SK-MEL-5 (cell line): ENCODE measurements at regions not wholly inside any gene's neighbourhood (a gene's known extent, or its start where the extent isn't known, plus 50 kb on each side); places are given as distances from the start of the nearest gene placed in this dataset.
"Not testable (repeated sequence)": the region's sequence is repeated elsewhere in the genome, so short reads cannot be mapped to it uniquely, and the experiment has no call there.

Experiments
- DNase-seq: peaks from one replicate; pipeline ENCODE4 v3.0.0-alpha.2; 2016; ENCODE audit warnings: low read depth, low spot score
- in situ Hi-C: cut with HindIII; loops from 2 replicates; pipeline ENCODE4 v1.10.0; 2016; ENCODE audit warnings: low sequenced_read_pairs, high pct_unique_total_duplicates, low pct_unique_long_range_greater_than_20kb

DNA sequence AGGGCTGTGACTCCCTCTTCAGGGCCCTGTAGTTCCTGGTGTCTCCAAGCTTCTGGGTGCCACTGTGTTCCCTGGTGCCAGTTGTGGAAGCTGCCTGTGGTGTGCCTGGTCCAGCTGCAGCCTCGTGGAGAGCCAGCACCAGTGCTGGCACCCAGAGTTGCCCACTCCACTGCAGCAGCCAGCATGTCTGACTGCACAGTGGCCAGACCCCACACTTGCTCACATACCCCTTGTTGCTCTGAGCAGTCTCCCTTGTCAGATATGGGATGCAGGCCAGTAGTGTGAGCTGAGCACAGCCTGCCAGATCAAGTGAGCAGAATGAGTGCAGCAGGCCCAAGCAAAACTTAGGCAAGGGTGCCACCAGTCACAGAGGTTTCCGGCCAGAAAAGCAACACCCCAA is 108.6 kb downstream of the ZMAT1 start:
- no peak for DNase-seq
- in situ Hi-C loops = no loop called here

DNA sequence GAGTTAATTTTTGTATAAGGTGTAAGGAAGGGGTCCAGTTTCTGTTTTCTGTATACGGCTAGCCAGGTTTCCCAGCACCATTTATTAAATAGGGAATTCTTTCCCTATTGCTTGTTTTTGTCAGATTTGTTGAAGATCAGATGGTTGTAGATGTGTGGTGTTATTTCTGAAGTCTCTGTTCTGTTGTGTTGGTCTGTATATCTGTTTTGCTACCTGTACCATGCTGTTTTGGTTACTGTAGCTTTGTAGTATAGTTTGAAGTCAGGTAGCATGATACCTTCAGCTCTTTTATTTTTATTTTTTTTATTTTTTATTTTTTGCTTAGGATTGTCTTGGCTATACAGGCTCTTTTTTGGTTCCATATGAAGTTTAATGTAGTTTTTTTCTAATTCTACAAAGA is 114.1 kb downstream of the ZMAT1 start:
- DNase-seq, in situ Hi-C loops: not testable (repeated sequence)

DNA sequence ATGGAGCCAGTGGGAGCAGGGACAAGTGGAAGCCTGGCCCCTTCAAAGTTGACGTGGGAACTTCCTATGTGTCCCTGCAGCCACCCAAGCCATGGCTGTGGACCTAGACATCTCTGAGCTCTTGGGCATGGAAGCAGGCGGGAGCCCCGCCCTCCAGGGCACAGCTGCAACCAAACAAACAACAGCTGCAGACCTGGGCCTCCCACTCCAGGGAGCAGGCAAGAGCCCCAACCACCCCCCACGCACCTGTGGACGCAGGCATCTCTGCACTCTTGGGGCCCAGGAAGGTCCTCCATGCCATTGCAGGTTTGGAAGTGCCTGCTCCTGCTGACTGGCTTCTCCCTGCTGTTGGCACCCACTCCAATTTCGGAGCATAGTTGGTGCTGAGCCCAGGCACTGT is 118.6 kb downstream of the ZMAT1 start:
- in situ Hi-C loops = no loop called here
- no peak for DNase-seq

DNA sequence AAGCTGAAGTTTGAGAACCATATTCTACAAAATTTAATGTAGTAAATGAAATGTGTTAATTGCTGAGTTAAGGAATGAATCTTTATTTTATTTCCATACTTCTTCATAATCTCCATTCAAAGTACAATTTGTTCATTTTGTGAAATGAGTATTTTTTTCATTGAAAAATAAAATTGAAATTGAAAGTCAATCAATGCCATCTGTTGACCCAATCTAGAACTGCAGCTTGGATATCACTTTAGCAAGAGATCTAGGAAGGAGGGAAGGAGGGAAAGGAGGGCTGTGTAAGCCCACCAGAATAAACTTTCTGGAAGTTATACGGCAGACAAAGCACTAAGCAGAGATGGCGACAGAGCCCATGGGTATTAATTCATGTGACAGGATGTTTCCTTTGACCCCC is 128.4 kb downstream of the ZMAT1 start:
- in situ Hi-C loops = no loop called here
- peak; percentile 29 for DNase-seq

DNA sequence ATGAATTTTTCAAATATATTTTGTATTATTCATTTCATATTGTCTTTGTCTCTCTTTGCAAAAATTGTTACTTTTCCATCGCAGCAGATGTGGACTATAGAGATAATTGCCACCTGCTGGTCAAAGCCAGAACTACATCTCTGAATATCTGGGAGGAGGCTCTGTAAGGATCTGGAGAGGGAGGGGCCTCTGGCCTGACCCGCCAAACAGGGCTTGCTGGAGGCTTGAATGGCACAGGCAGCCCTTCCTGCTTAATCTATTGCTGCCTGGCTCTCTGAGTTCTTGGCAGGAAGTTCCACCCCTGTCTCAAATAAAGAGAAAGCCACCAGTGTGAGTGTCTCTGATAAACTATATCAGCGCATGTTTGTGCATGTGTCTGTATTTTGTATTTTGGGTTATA is 132.4 kb downstream of the ZMAT1 start:
- peak; percentile 92 for DNase-seq
- in situ Hi-C loops = no loop called here

DNA sequence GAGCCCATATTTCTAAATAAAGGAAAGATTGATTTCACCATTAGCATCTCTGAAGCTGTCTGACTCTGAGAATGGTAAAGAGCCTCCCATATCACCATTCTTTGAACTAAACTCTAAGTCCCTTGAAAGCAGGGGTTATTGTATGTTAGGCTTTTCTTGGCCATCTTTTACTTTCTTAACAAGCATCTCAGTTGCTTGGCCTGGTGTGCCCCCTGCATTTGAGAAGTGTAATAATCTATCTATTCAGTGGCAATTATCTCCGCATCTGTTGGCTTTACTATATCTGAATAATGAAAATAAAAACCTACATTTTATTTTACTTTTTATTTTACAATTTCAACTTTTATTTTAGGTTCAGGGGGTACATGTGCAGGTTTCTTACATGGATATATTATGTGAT is 128.3 kb upstream of the ARMCX2 start:
- in situ Hi-C loops = no loop called here
- DNase-seq = peak; percentile 26

DNA sequence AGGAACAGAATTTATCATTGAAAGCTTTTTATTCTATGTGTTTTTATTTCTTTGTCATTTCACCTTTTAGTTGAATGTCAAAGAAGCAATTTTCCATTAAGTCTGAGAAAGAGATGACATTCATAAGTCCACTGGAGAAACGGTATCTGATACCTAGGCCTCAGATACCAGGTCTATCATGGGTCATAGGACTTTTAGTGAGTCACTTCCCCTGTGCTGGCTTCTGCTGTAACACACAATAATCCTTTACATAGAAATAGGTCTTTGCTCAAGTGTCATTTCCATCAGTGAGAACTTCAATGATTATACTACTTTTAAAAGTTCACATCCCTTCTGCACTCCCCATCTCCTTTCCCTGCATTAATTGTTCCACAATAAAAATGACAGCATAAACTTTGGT is 125.5 kb upstream of the ARMCX2 start:
- in situ Hi-C loops = no loop called here
- DNase-seq = peak; percentile 61

DNA sequence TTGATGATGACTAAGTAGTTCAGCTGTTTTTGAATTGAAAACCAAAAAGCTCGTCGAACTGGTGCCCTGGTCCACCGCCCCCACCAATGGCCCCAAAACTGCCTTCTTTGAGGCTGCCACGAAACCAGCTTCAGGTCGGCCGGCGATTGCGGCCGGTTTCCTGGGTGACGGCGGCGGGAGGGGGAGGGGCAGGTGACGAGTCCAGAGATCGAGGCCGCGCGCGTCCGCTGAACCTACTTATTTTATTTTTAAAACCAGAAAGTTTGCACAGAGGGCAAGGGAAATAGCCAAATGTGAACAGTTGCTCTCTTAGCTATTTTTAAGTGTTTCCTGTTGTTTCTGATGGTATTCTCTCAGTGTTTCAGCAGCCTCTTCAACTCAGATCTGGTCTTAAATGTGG is 120.8 kb upstream of the ARMCX2 start:
- in situ Hi-C loops, DNase-seq: not testable (repeated sequence)

DNA sequence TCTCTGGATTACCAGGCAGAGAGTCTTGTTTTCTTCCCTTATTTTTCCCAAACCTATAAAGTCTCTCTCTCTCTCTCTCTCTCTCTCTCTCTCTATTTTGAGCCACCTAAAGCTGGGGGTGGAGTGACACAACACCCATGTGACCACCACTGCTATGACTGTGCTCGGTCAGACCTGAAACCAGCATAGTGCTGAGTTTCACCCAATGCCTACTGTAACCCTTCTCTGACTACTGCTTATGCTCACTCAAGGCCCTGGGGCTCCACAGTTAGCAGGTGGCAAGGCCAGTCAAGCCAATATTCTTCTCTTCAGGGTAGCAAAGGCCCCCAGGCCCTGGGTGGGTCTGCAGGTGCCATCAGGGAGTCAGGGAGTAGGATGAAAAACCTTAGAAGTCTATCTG is 114.7 kb upstream of the ARMCX2 start:
- DNase-seq = no peak
- in situ Hi-C loops = no loop called here

DNA sequence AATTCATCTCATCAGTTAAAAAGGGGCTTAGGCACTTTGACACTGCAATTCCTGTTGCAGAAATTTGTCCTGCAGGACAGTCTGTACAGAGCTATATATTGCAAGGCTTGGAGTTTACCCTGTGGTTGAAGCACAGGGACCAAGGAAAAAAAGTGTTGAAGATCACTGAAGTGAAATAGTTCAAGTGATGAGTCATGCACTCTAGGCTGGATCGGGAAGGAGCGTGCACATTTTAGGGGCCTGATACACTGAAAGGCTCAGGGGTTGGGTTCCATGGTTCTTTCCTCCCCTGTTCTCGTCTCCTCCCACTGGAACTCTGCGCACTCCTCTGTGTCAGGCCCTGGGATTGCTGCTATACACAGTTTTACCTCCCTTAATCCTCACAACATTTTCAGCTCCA is 104.9 kb upstream of the ARMCX2 start:
- in situ Hi-C loops = no loop called here
- peak; percentile 21 for DNase-seq

DNA sequence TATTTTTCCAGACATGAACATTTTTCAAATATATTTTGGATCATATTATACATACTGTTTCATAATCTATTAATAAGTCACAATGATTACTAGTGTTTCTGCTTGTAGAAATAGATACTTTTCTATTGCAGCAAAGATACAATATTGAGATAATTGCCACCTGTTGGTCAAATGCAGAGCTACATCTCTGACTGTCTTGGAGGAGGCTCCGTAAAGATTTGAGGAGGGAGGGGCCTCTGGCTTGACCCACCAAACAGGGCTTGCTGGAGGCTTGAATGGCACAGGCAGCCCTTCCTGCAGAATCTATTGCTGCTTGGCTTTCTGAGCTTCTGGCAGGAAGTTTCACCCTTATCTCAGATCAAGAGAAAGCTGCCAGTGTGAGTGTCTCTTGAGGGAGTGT is 99.3 kb upstream of the ARMCX2 start:
- DNase-seq = peak; percentile 85
- in situ Hi-C loops = no loop called here

DNA sequence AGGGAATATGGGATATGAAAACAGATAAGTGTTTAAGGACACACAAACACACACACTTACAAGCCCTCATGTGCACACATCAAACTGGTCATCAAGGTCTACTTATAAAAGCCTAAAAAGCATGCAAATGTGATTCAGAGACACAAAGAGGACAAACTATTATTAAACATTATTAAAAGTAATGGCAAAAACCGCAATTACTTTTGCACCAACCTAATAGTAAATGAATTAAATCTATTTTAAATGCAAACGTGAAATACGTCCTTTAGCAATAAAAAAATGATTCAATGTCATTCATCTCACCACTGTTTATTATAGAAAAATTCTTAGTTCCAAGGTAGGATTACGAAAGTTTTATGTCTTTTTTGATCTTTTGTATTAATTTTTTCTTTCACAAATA is 91.1 kb upstream of the ARMCX2 start:
- DNase-seq = no peak
- in situ Hi-C loops = no loop called here

DNA sequence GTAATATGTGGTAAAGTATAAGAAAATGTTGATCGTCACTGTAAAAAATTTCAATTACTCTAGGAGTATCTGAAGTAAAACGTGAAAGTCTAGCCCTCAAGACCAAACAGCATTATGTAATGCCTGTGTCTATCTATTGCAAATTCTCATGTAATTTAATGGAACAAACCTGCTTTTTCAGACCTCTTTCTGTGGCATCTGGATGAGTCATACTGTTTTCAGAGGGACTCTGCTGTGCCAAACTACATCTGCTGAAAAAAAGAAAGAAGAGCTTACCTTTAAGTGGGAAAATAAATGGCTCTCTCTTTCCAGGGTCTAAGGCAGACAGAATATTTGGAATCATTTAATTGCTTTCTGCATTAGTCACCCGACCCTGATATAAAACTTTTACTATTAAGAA is 89.8 kb upstream of the ARMCX2 start:
- DNase-seq = no peak
- in situ Hi-C loops = no loop called here

DNA sequence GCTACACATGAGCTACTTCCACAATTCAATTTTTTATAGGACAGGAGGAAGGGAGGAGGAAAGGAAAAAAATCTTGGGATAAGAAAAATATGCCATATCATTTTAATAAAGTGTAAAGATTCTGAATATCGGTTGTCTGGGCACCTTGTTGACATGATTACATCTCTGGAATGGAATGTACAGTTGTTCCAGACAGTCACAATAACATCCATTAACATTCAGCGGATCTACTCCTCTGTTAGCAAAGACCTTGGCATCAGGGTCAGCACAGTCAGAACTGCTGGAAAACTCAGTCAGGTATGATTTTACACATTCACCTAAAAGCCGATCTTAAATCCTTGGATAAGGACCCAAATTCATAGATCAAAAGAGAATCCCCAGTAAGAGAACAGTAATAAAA is 85.4 kb upstream of the ARMCX2 start:
- DNase-seq = no peak
- in situ Hi-C loops = no loop called here

DNA sequence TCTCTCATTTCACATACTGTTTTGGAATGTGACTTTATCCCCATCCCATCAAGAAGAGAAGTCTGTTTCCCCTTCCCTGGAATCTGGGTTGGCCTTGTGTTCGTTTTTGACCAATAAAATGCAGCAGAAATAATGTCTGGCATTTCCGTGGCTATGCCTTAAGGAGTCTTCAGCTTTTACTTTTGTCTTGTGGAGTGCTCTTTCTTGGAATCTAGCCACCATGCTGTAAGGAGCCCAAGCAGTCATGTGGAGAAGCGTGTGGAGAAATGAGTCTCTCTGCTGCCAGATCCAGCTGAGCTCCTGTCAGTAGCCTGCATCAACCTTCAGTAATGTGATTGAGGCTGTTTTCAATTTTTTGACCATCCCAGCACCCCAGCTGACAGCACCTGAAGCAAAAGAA is 84.4 kb upstream of the ARMCX2 start:
- in situ Hi-C loops = no loop called here
- peak; percentile 32 for DNase-seq

DNA sequence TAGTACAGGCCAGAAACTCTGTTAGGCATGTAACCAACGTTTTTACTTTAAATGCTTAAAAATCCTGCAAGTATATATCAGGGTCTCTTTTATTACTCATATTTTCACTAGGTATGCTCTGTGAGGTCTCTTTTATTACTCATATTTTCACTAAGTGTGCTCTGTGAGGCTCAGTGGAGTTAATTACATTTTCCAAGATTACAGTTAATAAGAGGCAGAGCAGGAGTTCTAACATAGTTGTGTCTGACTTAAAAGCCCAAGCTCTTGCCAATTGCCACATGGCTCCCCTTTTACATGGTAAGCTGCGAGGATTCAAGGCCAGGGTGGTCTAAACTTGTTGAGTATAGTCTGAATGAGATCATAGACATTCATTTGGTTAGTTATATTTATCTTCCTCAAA is 81.0 kb upstream of the ARMCX2 start:
- no peak for DNase-seq
- in situ Hi-C loops = no loop called here

DNA sequence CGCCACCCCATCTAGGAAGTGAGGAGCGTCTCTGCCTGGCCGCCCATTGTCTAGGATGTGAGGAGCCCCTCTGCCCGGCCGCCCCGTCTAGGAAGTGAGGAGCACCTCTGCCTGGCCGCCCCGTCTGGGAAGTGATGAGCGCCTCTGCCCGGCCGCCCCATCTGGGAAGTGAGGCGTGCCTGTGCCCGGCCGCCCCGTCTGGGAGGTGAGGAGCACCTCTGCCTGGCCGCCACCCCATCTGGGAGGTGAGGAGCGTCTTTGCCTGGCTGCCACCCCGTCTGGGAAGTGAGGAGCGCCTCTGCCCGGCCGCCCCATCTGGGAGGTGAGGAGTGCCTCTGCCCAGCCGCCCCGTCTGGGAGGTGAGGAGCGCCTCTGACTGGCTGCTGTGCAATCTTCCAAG is 79.2 kb upstream of the ARMCX2 start:
- not testable (repeated sequence) for DNase-seq

DNA sequence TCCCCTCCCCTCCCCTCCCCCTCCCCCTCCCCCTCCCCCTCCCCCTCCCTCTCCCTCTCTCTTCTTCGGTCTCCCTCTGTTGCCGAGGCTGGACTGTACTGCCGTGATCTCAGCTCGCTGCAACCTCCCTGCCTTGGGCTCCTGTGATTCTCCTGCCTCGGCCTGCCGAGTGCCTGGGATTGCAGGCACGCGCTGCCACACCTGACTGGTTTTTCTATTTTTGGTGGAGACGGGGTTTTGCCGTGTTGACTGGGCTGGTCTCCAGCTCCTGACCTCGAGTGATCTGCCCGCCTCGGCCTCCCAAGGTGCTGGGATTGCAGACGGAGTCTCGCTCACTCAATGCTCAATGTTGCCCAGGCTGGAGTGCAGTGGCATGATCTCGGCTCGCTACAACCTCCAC is 78.8 kb upstream of the ARMCX2 start:
- DNase-seq, in situ Hi-C loops: not testable (repeated sequence)

More for the DNA sequence above, 79.2 kb upstream of the ARMCX2 start:
- in situ Hi-C loops = not testable (repeated sequence)

DNA sequence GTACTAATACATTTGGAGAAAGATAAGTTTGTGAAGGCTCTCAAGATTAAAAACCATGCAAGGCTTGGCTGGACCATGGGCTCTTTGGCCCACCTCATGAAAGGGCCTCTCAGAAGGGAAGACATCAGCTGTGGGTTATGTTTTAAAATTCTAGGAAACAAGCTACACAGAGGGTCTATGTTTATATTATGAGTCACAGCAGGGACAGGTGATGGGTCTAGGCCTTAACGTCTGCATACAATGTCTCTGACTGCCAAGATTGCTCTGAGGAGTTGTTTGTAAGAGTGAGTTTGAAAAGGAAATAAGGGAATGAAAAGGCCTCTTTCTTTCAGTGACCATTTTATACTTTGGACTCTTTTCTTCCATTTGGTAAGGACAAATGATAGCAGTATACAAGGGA is 77.0 kb upstream of the ARMCX2 start:
- peak; percentile 9 for DNase-seq
- in situ Hi-C loops = no loop called here

DNA sequence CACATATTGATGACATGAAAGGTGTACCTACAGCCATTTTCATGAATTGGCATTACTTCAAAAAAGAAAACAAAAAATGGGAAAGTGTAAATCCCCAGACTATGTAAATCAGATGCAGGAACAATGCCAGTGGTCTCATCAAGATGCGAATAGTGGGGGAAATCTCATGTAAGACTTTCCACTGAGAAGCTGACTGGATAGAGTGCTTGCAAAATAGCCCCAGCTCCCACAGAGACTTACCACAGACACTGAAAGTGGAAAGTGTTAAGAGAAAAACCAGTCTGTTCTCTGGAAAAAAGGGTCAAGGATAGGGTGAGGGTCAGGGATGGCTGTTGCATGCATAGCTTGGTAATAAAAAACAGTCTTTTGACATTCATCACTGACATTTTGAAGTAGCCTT is 73.2 kb upstream of the ARMCX2 start:
- DNase-seq = no peak
- in situ Hi-C loops = no loop called here
